NB4 (cell line): ENCODE measurements at regions not wholly inside any gene's neighbourhood (a gene's known extent, or its start where the extent isn't known, plus 50 kb on each side); places are given as distances from the start of the nearest gene placed in this dataset.

Source experiments
- DNase-seq: peaks from one replicate; pipeline ENCODE4 v3.0.0; 2010; ENCODE audit warnings: low read depth
- H3K4me3 ChIP-seq: one replicate; pipeline ENCODE4 v1.5.1; 2011; ENCODE audit warnings: mild to moderate bottlenecking, low read depth, low read length, moderate library complexity
- CTCF ChIP-seq: IDR thresholded peaks from one replicate; pipeline ENCODE4 v1.5.1; 2012; ENCODE audit warnings: low read depth, low read length
- MAX ChIP-seq: IDR thresholded peaks from 2 replicates; pipeline ENCODE4 v1.6.1; 2011; ENCODE audit warnings: low read depth, low read length
- MYC ChIP-seq: IDR thresholded peaks from 2 replicates; pipeline ENCODE4 v1.6.1; 2011; ENCODE audit warnings: low read depth, low read length
- POLR2A ChIP-seq: IDR thresholded peaks from 2 replicates; pipeline ENCODE4 v1.6.1; 2011; ENCODE audit warnings: mild to moderate bottlenecking; ENCODE audit not compliant: insufficient read length; ENCODE audit errors: extremely low read depth

- DNase-seq: no peak
- no peak for TF ChIP-seq MYC
- no peak overlapping the region for H3K4me3 ChIP-seq
These were observed 341.0 kb upstream of the ZMIZ1 start for GRCh38 chr10:78727728-78728127.

- H3K4me3 ChIP-seq: no peak overlapping the region
- TF ChIP-seq MAX (no peak), CTCF (no peak), MYC (no peak), POLR2A (no peak)
- DNase-seq: no peak
These were observed 340.6 kb upstream of the ZMIZ1 start for GRCh38 chr10:78728176-78728575.

GRCh38 chr10:78729366-78729765 is 339.4 kb upstream of the ZMIZ1 start:
- TF ChIP-seq CTCF (no peak), MYC (no peak), MAX (no peak), POLR2A (no peak)

GRCh38 chr10:78729800-78730199 is 339.0 kb upstream of the ZMIZ1 start:
- no peak for TF ChIP-seq MAX
- no peak for TF ChIP-seq MYC
- no peak for TF ChIP-seq CTCF
- TF ChIP-seq POLR2A: no peak

More at GRCh38 chr10:78729366-78729765, 339.4 kb upstream of the ZMIZ1 start:
- no peak for DNase-seq
- no peak overlapping the region for H3K4me3 ChIP-seq

GRCh38 chr10:78730754-78731153 is 338.0 kb upstream of the ZMIZ1 start:
- no peak overlapping the region for H3K4me3 ChIP-seq
- DNase-seq: no peak
- no peak for TF ChIP-seq CTCF
- TF ChIP-seq MYC: no peak
- TF ChIP-seq POLR2A: no peak
- no peak for TF ChIP-seq MAX

More at GRCh38 chr10:78729800-78730199, 339.0 kb upstream of the ZMIZ1 start:
- DNase-seq: peak; percentile 24
- H3K4me3 ChIP-seq: no peak overlapping the region

- no peak for DNase-seq
- no peak overlapping the region for H3K4me3 ChIP-seq
- no peak for TF ChIP-seq MYC
- no peak for TF ChIP-seq POLR2A
- TF ChIP-seq MAX: no peak
- no peak for TF ChIP-seq CTCF
These were observed 337.1 kb upstream of the ZMIZ1 start for GRCh38 chr10:78731675-78732074.
